ENCODE measurements at regions not wholly inside any gene's neighbourhood (a gene's known extent, or its start where the extent isn't known, plus 50 kb on each side); places are given as distances from the start of the nearest gene placed in this dataset.

DNA sequence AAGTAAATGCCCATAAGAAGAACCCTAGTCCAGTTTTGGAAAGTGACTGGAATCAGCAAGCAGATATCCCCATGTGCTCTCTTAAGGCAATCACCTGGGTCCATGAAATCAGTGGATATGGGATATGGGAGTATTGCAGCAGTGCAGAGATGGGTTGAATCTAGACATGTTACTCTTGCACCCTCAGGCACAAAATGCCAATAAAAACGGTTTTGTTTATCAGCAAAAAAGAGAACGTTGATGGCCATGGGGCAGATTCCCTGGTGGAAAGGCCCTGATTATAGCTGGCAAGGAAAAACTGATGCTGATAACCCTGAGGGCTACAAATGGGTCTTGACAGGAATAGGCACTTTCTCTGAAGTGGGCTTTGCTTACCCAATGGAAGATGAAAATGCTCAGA lies 380.2 kb upstream of the SEMA6D start:
- DNase-seq (ENCODE audit: low read depth, low spot score), result no peak
- no peak for TF ChIP-seq CTCF (IDR thresholded peaks at IDR 0.05; ENCODE audit: low read depth, low read length)
- H3K4me3 ChIP-seq (ENCODE audit: low read depth, low read length), result no peak overlapping the region
- in situ Hi-C loops (cut with HindIII; ENCODE audit: low sequenced_read_pairs), result no loop called here

DNA sequence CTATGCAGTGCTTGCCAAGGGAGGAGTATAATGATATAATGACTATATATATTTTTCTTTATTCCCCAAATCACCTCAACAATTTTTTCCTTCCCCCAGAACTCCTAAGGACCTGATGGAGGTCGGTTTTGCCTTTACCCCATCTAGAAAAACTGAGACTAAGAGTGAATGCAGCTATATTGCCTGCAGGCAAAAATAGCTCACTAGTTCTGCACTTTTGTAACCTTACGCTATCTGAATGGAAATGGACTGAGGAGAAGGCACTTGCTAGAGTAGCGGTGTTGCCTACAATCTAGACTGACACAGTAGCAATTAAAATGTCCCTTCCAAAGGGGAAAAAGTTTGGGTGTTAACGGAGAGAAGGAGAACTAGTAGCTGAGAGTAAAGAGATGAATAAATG lies 379.5 kb upstream of the SEMA6D start:
- no peak for DNase-seq (ENCODE audit: low read depth, low spot score)
- in situ Hi-C loops (cut with HindIII; ENCODE audit: low sequenced_read_pairs), result no loop called here
- no peak for TF ChIP-seq CTCF (IDR thresholded peaks at IDR 0.05; ENCODE audit: low read depth, low read length)

DNA sequence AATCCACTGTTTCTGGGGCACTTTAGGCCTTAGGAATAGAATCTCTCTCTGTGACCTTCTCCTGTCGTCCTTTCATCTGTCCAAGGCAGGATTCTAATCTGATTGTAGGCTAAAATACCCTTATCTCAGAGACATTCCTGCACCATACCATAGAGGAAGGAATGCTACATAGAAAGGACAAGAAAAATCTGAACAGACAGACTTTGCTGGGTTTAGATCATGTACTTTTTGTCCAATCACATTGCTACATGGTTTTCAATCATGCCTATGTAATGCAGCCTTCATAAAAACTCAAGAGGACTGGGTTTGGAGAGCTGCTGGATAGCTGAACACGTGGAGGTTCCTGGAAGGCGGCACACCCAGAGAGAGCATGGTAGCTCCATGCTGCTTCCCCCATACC lies 378.5 kb upstream of the SEMA6D start:
- TF ChIP-seq CTCF (IDR thresholded peaks at IDR 0.05; ENCODE audit: low read depth, low read length), result no peak
- in situ Hi-C loops (cut with HindIII; ENCODE audit: low sequenced_read_pairs), result no loop called here
- DNase-seq (ENCODE audit: low read depth, low spot score), result no peak
- H3K4me3 ChIP-seq (ENCODE audit: low read depth, low read length), result no peak overlapping the region

More for the DNA sequence above, 379.5 kb upstream of the SEMA6D start:
- no peak overlapping the region for H3K4me3 ChIP-seq (ENCODE audit: low read depth, low read length)

DNA sequence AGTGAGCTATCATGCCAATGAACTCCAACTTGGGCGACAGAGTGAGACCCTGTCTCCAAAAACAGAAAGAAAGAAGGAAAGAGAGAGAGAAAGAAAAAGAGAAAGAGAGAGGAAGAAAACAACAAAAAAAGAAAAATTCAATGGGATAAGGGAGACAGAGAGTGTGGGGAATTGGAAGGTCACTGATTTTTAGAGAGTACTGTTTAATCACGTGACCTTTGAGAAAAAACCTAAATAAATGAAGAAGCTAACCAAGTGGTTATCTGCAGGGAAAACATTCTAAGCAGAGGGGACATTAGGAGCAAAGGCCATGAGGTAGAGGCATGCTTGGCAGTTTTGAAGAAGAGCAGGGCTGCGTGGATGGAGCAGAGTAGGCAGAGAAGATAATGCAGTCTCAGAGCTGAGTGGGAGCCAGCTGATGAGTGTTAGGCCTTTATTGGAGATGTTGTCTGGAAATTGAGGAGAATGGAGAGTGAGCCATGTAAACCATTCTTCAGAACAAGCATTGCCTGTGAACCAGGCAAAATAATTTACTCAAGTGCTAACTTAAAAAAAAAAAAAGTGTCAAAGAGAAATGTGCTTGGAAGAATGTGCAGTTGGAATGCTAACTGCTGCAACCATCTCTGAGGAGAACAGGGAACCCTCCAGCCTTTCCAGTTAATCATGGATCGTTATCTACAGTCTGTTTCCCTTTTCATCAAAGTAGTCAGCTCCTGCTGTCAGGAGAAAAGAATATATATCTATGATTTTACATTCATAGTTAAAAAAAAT lies 377.3 kb upstream of the SEMA6D start:
- DNase-seq (ENCODE audit: low read depth, low spot score), result no peak
- H3K4me3 ChIP-seq (ENCODE audit: low read depth, low read length), result no peak overlapping the region
- in situ Hi-C loops (cut with HindIII; ENCODE audit: low sequenced_read_pairs), result no loop called here
- no peak for TF ChIP-seq CTCF (IDR thresholded peaks at IDR 0.05; ENCODE audit: low read depth, low read length)

- no peak for DNase-seq (ENCODE audit: low read depth, low spot score)
- no peak for TF ChIP-seq CTCF (IDR thresholded peaks at IDR 0.05; ENCODE audit: low read depth, low read length)
- no peak overlapping the region for H3K4me3 ChIP-seq (ENCODE audit: low read depth, low read length)
- in situ Hi-C loops (cut with HindIII; ENCODE audit: low sequenced_read_pairs), result no loop called here
Measured at GRCh38 chr15:47340571-47340920, 376.8 kb upstream of the SEMA6D start.

DNA sequence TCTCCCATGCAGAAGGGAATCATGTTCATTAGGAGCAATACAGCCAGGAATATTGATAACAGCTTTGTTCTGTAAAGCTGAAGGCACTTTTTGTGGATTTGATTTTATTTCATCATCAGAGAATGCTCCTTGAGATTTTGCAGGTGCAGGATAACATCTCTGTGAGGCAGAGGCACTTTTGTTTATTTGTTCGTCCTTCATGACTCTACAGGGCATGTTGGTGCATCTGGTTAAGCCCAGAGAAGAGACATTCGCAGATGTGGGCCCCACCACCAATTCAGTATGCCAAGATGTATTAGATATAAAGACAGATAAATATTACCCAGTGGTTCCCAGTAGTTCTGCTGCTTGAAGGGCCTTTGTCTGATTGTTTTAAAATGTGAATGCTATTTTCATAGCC lies 368.1 kb upstream of the SEMA6D start:
- DNase-seq (ENCODE audit: low read depth, low spot score), result no peak
- in situ Hi-C loops (cut with HindIII; ENCODE audit: low sequenced_read_pairs), result no loop called here
- H3K4me3 ChIP-seq (ENCODE audit: low read depth, low read length), result no peak overlapping the region
- no peak for TF ChIP-seq CTCF (IDR thresholded peaks at IDR 0.05; ENCODE audit: low read depth, low read length)
